ENCODE measurements at regions not wholly inside any gene's neighbourhood (a gene's known extent, or its start where the extent isn't known, plus 50 kb on each side); places are given as distances from the start of the nearest gene placed in this dataset.

DNA sequence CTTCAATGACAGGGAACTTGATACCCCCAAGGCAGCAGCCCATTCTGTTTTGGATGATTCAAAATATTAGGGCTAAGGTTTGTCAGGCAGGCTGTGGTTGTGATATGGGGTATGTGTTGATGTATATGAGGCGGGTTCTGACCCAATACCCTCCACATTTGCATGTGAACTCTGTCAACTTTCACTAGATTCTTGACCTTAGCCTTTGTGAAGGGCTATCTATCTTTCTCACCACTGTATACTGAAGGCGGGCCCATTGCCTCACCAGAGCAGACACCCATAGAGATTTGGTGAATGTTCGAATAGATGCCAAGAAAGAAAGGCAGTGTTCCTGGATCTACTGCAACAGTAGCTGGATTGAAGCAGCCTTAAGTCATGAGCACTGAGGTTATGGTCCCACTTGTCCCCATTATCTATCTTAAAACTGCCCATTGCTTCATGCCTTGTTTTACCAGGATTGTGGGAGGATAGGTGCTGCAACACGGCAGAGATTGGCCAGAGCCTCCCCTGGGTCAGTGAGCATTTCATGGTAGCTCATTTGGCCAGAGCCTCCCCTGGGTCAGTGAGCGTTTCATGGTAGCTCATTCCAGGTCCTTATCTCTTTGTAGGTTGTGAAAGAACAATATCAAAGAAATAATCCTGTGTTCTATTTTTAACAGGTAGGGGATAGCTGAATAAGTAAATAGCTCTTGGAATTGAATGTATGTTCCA, 399.6 kb downstream of the TMEM135 start:
- H3K36me3 ChIP-seq (ENCODE audit: control insufficient read depth, insufficient read depth, low read length), result no peaks in the 10 kb centered on the region
- Mint-ChIP-seq H3K4me1 (no peaks in the 10 kb centered on the region), H3K27ac (no peak overlapping the region), H3K36me3 (no peaks in the 10 kb centered on the region), H3K27me3 (peaks cover 4% of the 10 kb centered on the region), H3K4me3 (no peak overlapping the region), H3K9me3 (peaks cover 0 to 3% (median 0%) of the 10 kb centered on the region in 7 donors)
- H3K4me1 ChIP-seq (ENCODE audit: control insufficient read depth, insufficient read depth, low read length, poor library complexity, severe bottlenecking), result no peaks in the 10 kb centered on the region
- no peak overlapping the region for H3K27ac ChIP-seq (ENCODE audit: insufficient read depth, low read length, poor library complexity, severe bottlenecking)
- no peaks in the 10 kb centered on the region for H3K9me3 ChIP-seq (ENCODE audit: control insufficient read depth in 2 of 2, low read length in 2 of 2)
- no peak for DNase-seq
- no peak for ATAC-seq (ENCODE audit: low read depth in 2 of 2)
- no peak overlapping the region for H3K4me3 ChIP-seq (ENCODE audit: low read depth, low read length)
- no peaks in the 10 kb centered on the region for H3K27me3 ChIP-seq (ENCODE audit: control insufficient read depth, insufficient read depth, low read length)

DNA sequence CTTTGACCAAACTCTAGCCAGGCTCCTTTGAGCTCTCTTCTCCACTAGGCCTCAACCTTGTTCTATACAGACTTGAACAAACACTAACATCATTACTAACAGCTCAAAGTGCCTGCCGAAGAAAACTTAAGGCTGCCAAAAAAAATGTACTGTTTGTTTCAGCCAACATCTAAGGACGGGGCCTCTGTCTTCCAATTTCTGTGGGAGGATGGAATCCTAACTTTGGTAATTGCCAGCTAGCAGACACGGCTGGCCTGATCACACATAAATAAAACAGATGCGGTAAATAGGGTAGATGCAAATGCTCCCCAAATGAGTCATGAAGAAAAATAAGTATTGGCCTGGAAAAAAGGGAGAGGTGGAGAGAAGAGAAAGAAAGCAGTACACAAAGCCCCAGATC, 394.3 kb downstream of the TMEM135 start:
- no peaks in the 10 kb centered on the region for H3K4me1 Mint-ChIP-seq
- H3K9me3 Mint-ChIP-seq, result peaks cover 0 to 3% (median 0%) of the 10 kb centered on the region in 7 donors
- H3K4me3 Mint-ChIP-seq, result no peak overlapping the region
- H3K27ac Mint-ChIP-seq, result no peak overlapping the region
- no peaks in the 10 kb centered on the region for H3K27me3 Mint-ChIP-seq
- DNase-seq (no peak), ATAC-seq (ENCODE audit: low read depth in 2 of 2) (no peak)
- H3K27ac ChIP-seq (ENCODE audit: insufficient read depth, low read length, poor library complexity, severe bottlenecking), result no peak overlapping the region
- no peaks in the 10 kb centered on the region for H3K36me3 Mint-ChIP-seq
- H3K4me3 ChIP-seq (ENCODE audit: low read depth, low read length), result no peak overlapping the region
- H3K36me3 ChIP-seq (ENCODE audit: control insufficient read depth, insufficient read depth, low read length), result no peaks in the 10 kb centered on the region
- H3K27me3 ChIP-seq (ENCODE audit: control insufficient read depth, insufficient read depth, low read length), result no peaks in the 10 kb centered on the region
- H3K4me1 ChIP-seq (ENCODE audit: control insufficient read depth, insufficient read depth, low read length, poor library complexity, severe bottlenecking), result no peaks in the 10 kb centered on the region
- H3K9me3 ChIP-seq (ENCODE audit: control insufficient read depth in 2 of 2, low read length in 2 of 2), result no peaks in the 10 kb centered on the region

DNA sequence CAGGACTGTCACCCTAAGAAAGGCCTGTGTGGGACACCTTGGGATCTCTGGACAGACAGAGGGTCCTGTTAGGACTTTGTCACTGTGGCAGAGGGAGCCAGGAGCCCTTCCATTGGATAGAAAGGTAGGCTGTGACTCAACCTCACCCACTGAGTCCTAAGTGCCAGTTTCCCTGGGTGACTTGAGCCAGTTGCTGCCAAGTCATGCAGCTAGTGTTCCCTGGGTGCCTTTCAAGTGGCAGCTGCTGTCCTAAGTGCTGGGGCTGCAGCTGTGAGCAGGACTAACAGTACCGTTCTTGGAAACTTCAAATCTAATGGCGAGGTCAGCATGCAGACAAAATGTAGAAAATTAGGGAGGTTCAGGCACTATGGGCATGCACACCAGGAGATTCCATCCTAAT, 393.7 kb downstream of the TMEM135 start:
- Mint-ChIP-seq H3K36me3 (no peaks in the 10 kb centered on the region), H3K4me3 (no peak overlapping the region), H3K27me3 (no peaks in the 10 kb centered on the region), H3K4me1 (no peaks in the 10 kb centered on the region), H3K9me3 (peaks cover 0 to 3% (median 0%) of the 10 kb centered on the region in 7 donors), H3K27ac (no peak overlapping the region)
- no peaks in the 10 kb centered on the region for H3K27me3 ChIP-seq (ENCODE audit: control insufficient read depth, insufficient read depth, low read length)
- no peak overlapping the region for H3K27ac ChIP-seq (ENCODE audit: insufficient read depth, low read length, poor library complexity, severe bottlenecking)
- no peak for ATAC-seq (ENCODE audit: low read depth in 2 of 2)
- H3K9me3 ChIP-seq (ENCODE audit: control insufficient read depth in 2 of 2, low read length in 2 of 2), result no peaks in the 10 kb centered on the region
- no peaks in the 10 kb centered on the region for H3K4me1 ChIP-seq (ENCODE audit: control insufficient read depth, insufficient read depth, low read length, poor library complexity, severe bottlenecking)
- no peak overlapping the region for H3K4me3 ChIP-seq (ENCODE audit: low read depth, low read length)
- H3K36me3 ChIP-seq (ENCODE audit: control insufficient read depth, insufficient read depth, low read length), result no peaks in the 10 kb centered on the region
- DNase-seq, result no peak

DNA sequence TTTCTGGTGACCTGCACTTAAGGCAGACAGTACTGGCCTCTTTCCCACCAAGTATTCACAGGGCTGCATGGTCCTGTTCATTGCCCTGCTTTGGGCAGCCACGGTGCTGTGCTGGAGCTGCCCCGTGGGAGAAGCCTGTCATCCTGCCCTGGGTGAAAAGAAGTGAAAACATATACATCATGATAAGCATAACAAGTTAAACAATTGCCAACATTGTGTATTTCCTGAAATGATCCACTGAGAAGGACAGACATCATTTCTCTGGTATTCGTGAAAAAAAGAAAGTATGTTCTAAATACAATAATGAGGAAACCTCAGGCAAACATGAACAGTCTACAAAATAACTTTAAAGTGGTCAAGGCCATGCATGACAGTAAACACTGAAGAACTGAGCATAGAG, 393.1 kb downstream of the TMEM135 start:
- DNase-seq, result no peak
- Mint-ChIP-seq H3K36me3 (no peaks in the 10 kb centered on the region), H3K9me3 (peaks cover 0 to 3% (median 0%) of the 10 kb centered on the region in 7 donors), H3K27ac (no peak overlapping the region), H3K4me3 (no peak overlapping the region), H3K4me1 (no peaks in the 10 kb centered on the region), H3K27me3 (no peaks in the 10 kb centered on the region)
- no peaks in the 10 kb centered on the region for H3K9me3 ChIP-seq (ENCODE audit: control insufficient read depth in 2 of 2, low read length in 2 of 2)
- no peaks in the 10 kb centered on the region for H3K36me3 ChIP-seq (ENCODE audit: control insufficient read depth, insufficient read depth, low read length)
- H3K4me3 ChIP-seq (ENCODE audit: low read depth, low read length), result no peak overlapping the region
- ATAC-seq (ENCODE audit: low read depth in 2 of 2), result no peak
- no peak overlapping the region for H3K27ac ChIP-seq (ENCODE audit: insufficient read depth, low read length, poor library complexity, severe bottlenecking)
- no peaks in the 10 kb centered on the region for H3K4me1 ChIP-seq (ENCODE audit: control insufficient read depth, insufficient read depth, low read length, poor library complexity, severe bottlenecking)
- no peaks in the 10 kb centered on the region for H3K27me3 ChIP-seq (ENCODE audit: control insufficient read depth, insufficient read depth, low read length)

DNA sequence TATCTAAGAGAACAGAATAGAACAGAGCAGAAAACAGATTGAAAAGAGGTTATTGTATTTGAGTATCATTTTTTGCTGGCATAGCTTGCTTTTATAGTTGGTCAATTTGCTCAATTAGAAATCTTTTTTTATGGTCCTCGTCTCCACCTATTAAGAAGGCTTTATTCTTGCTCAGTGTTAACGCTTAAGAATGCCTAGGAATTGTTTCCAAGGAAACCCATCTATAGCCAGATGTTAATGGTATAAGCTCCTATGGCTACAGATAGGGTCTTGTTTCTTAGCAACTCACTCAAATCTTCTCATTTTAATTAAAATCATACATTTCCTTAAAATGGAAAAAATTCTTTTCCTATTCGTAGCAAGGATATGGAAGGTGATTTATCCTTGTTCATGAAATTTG, 392.3 kb downstream of the TMEM135 start:
- H3K27ac Mint-ChIP-seq, result no peak overlapping the region
- H3K4me3 Mint-ChIP-seq, result no peak overlapping the region
- no peak for ATAC-seq (ENCODE audit: low read depth in 2 of 2)
- no peak for DNase-seq
- H3K4me3 ChIP-seq (ENCODE audit: low read depth, low read length), result no peak overlapping the region
- H3K9me3 Mint-ChIP-seq, result no peaks in the 10 kb centered on the region
- no peaks in the 10 kb centered on the region for H3K27me3 Mint-ChIP-seq
- H3K27me3 ChIP-seq (ENCODE audit: control insufficient read depth, insufficient read depth, low read length), result no peaks in the 10 kb centered on the region
- no peaks in the 10 kb centered on the region for H3K4me1 ChIP-seq (ENCODE audit: control insufficient read depth, insufficient read depth, low read length, poor library complexity, severe bottlenecking)
- no peak overlapping the region for H3K27ac ChIP-seq (ENCODE audit: insufficient read depth, low read length, poor library complexity, severe bottlenecking)
- no peaks in the 10 kb centered on the region for H3K36me3 ChIP-seq (ENCODE audit: control insufficient read depth, insufficient read depth, low read length)
- no peaks in the 10 kb centered on the region for H3K9me3 ChIP-seq (ENCODE audit: control insufficient read depth in 2 of 2, low read length in 2 of 2)
- H3K36me3 Mint-ChIP-seq, result no peaks in the 10 kb centered on the region
- no peaks in the 10 kb centered on the region for H3K4me1 Mint-ChIP-seq

DNA sequence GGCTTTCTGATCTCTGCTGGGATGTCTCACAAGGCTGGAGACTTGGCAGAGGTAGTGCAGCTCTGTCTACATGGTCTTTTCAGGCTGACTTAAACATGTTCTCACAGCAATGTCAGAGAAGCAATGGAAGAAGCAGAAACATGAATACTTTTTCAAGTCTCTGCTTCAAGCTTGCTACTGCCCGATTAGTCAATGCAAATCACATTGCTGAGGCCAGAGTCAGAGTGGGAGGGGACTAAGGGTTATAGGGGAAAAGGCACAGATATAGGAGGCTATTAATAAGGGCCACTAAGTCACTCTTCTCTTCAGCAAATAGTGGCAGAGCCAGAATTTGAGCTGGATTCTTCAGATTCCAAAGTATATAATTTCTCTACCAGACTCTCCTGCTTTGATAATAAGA, 390.5 kb downstream of the TMEM135 start:
- H3K27me3 ChIP-seq (ENCODE audit: control insufficient read depth, insufficient read depth, low read length), result no peaks in the 10 kb centered on the region
- H3K27ac ChIP-seq (ENCODE audit: insufficient read depth, low read length, poor library complexity, severe bottlenecking), result no peak overlapping the region
- no peaks in the 10 kb centered on the region for H3K4me1 ChIP-seq (ENCODE audit: control insufficient read depth, insufficient read depth, low read length, poor library complexity, severe bottlenecking)
- DNase-seq, result no peak
- H3K36me3 ChIP-seq (ENCODE audit: control insufficient read depth, insufficient read depth, low read length), result no peaks in the 10 kb centered on the region
- H3K9me3 ChIP-seq (ENCODE audit: control insufficient read depth in 2 of 2, low read length in 2 of 2), result no peaks in the 10 kb centered on the region
- no peak overlapping the region for H3K4me3 Mint-ChIP-seq
- no peaks in the 10 kb centered on the region for H3K36me3 Mint-ChIP-seq
- H3K27me3 Mint-ChIP-seq, result no peaks in the 10 kb centered on the region
- no peak overlapping the region for H3K27ac Mint-ChIP-seq
- no peaks in the 10 kb centered on the region for H3K4me1 Mint-ChIP-seq
- ATAC-seq (ENCODE audit: low read depth in 2 of 2), result no peak
- peaks cover 0 to 1% (median 0%) of the 10 kb centered on the region in 7 donors for H3K9me3 Mint-ChIP-seq
- H3K4me3 ChIP-seq (ENCODE audit: low read depth, low read length), result no peak overlapping the region

DNA sequence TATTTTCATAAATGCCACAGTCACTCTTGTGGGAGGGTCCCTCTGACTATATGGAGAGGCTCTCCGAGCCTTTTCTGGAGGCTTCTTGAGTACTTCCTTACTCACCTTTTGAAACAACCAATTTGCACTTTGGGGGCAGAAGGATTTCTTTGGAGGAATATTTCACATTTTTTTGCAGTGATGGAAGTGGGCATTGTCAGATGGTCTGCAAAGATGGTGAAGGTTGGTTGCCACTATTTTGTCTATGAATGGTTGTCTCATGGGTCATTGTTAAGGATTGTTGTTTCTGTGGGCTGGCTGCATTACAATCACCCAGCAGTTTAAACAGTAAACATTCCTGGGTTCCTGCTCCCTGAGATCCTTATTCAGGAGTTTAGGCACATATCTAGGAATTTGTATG, 388.2 kb downstream of the TMEM135 start:
- no peaks in the 10 kb centered on the region for H3K27me3 Mint-ChIP-seq
- DNase-seq, result no peak
- Histone ChIP-seq H3K9me3 (ENCODE audit: control insufficient read depth in 2 of 2, low read length in 2 of 2) (no peaks in the 10 kb centered on the region), H3K27ac (ENCODE audit: insufficient read depth, low read length, poor library complexity, severe bottlenecking) (no peak overlapping the region), H3K4me3 (ENCODE audit: low read depth, low read length) (no peak overlapping the region), H3K27me3 (ENCODE audit: control insufficient read depth, insufficient read depth, low read length) (no peaks in the 10 kb centered on the region), H3K36me3 (ENCODE audit: control insufficient read depth, insufficient read depth, low read length) (no peaks in the 10 kb centered on the region), H3K4me1 (ENCODE audit: control insufficient read depth, insufficient read depth, low read length, poor library complexity, severe bottlenecking) (no peaks in the 10 kb centered on the region)
- no peaks in the 10 kb centered on the region for H3K36me3 Mint-ChIP-seq
- H3K9me3 Mint-ChIP-seq, result peaks cover 0 to 1% (median 0%) of the 10 kb centered on the region in 7 donors
- H3K4me3 Mint-ChIP-seq, result no peak overlapping the region
- H3K4me1 Mint-ChIP-seq, result no peaks in the 10 kb centered on the region
- no peak for ATAC-seq (ENCODE audit: low read depth in 2 of 2)
- H3K27ac Mint-ChIP-seq, result peak overlapping the region in 1 of 3 donors; percentile 15

DNA sequence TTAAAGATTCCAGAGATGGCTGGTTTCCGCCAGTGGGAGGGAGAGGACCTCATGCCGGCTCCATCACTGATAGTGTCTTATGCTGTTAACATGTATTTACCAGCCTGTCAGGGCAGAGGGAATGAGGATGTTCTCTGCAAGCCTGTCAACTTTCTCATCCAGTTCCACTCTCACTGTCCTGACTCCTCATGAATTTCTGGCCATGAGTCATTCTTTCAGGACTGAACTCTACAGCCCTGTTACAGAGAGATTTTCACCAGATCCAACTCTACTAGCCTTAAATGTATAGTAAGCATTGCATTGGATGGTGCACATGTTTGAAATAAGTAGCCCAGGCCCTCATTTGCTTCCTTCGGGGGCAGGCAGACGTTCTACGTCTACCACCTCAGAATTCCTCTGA, 387.7 kb downstream of the TMEM135 start:
- H3K27ac ChIP-seq (ENCODE audit: insufficient read depth, low read length, poor library complexity, severe bottlenecking), result no peak overlapping the region
- Mint-ChIP-seq H3K27ac (no peak overlapping the region), H3K4me1 (no peaks in the 10 kb centered on the region), H3K4me3 (no peak overlapping the region), H3K9me3 (peaks cover 0 to 1% (median 0%) of the 10 kb centered on the region in 7 donors), H3K27me3 (no peaks in the 10 kb centered on the region), H3K36me3 (no peaks in the 10 kb centered on the region)
- no peaks in the 10 kb centered on the region for H3K4me1 ChIP-seq (ENCODE audit: control insufficient read depth, insufficient read depth, low read length, poor library complexity, severe bottlenecking)
- DNase-seq (no peak), ATAC-seq (ENCODE audit: low read depth in 2 of 2) (no peak)
- H3K36me3 ChIP-seq (ENCODE audit: control insufficient read depth, insufficient read depth, low read length), result no peaks in the 10 kb centered on the region
- no peak overlapping the region for H3K4me3 ChIP-seq (ENCODE audit: low read depth, low read length)
- H3K27me3 ChIP-seq (ENCODE audit: control insufficient read depth, insufficient read depth, low read length), result no peaks in the 10 kb centered on the region
- H3K9me3 ChIP-seq (ENCODE audit: control insufficient read depth in 2 of 2, low read length in 2 of 2), result no peaks in the 10 kb centered on the region

Measured in CD4-positive, CD25-positive, alpha-beta regulatory T cell (primary cell).